ENCODE measurements at regions not wholly inside any gene's neighbourhood (a gene's known extent, or its start where the extent isn't known, plus 50 kb on each side); places are given as distances from the start of the nearest gene placed in this dataset.
A peak's percentile ranks its signal among the peaks of the same experiment; 100 is the strongest.
"Not testable (repeated sequence)": the region's sequence is repeated elsewhere in the genome, so short reads cannot be mapped to it uniquely, and the experiment has no call there.

GRCh38 chr6:22349051-22349450 is 52.2 kb upstream of the PRL start:
- DNase-seq (ENCODE audit: low read depth, low spot score), result peak; percentile 4

- DNase-seq (ENCODE audit: low read depth, low spot score), result no peak
Observed at GRCh38 chr6:22349528-22349927, 52.7 kb upstream of the PRL start.

DNA sequence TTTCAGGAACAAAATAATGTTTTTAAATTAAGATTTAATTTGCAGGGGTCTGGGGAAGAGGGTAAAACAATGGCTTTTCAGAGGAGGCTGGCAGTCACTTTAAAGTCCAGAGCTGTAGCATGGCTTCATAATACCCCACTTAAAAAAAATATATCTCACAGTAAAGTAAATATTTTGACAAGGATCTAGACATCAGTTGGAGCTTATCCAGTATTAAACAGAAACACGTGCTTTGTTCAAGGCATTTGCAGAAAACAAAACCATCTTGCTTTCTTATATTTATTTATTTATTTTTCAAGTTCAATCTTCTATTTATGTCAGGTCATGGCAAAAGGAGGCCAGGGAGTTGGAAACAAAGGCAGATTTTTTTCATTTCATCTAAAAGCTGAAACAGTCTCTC is 53.3 kb upstream of the PRL start:
- DNase-seq (ENCODE audit: low read depth, low spot score), result no peak

DNA sequence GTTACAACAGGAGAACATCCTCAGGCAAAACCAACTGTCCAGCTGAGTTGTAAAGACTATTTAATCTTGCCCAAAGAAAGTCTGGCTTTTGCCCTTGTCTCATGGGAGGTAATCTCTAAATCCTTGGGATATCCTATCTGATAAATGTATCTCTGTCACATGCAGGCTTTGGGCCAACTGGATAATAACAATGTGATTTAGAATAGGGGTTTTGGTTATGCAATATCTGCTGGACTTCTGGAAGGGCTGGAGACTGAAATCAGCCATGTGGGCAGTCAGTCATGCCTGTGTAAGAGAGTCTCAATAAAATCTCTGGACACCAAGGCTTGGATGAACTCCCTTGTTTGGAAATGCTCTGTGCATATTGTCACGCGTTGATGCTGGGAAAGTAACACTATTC is 56.3 kb upstream of the PRL start:
- no peak for DNase-seq (ENCODE audit: low read depth, low spot score)

DNA sequence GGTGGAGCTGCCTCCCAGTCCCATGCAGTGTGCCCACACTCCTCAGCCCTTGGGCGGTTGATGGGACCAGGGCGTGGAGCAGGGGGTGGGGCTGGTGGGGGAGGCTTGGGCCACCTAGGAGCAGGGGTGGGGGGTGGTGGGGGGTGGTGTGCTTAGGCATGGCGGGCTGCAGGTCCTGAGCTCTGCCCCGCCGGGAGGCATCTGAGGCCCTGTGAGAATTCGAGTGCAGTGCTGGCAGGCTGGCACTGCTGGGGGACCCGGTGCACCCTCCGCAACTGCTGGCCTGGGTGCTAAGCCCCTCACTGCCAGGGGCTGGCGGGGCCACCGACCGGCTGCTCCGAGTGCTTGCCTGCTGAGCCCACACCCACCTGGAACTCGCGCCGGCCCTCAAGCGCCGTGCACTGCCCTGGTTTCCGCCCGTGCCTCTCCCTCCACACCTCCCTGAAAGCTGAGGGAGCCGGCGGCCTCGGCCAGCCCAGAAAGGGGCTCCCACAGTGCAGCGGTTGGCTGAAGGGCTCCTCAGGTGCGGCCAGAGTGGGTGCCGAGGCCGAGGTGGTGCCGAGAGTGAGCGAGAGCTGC is 59.6 kb upstream of the PRL start:
- DNase-seq (ENCODE audit: low read depth, low spot score), result no peak

DNA sequence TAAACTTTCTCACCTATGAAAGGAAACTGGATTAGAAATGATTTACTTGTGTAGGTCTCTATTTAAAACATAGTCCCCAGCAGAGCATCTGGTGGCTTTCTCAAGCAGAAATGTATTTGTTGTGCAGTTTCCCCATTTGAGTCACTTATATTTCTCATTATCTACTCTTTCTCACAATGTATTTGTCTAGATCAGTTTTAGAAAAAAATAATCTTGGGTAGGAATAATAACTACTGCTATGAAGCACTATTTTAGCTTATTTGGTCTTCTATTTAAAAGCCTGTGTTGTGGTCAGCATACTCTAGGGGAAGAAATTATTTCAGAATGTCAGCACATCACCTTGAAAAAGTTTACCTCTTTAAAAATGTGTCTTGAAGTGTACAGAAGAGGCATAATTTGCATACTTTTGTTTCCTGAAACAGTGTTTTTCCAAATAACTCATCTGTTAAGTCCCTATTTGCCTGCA is 60.9 kb upstream of the PRL start:
- DNase-seq (ENCODE audit: low read depth, low spot score), result no peak

- DNase-seq (ENCODE audit: low read depth, low spot score), result no peak
Observed at GRCh38 chr6:22361576-22361975, 64.7 kb upstream of the PRL start.

GRCh38 chr6:22362361-22362760 is 65.5 kb upstream of the PRL start:
- DNase-seq (ENCODE audit: low read depth, low spot score), result no peak

DNA sequence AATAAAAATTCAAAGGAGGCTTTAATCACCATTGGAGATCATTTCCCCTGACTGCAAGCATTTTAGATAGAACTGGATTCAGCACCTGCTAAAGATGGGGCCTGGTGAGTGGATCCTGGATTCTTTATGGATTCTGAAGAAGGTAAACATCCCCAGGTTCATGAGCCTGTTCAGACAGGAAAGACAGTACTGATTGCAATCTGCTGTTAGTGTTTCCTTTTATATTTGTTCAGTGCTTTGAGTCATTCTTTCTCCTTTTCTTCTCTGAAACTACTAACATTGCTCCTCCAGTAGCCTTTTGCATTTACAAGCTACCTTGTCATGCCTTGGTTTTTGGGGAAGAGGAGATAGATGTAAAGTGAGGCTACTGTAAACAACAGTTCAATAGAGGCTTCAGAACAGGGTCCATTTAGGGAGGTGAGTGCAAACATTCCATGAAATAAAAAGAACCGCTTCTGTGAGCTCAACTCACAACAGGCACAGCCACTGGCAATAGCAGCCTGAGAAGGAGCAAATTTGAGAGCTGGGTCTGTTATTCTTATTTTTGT is 66.4 kb upstream of the PRL start:
- DNase-seq (ENCODE audit: low read depth, low spot score), result peak; percentile 27

- DNase-seq (ENCODE audit: low read depth, low spot score), result no peak
Observed at GRCh38 chr6:22363714-22364239, 66.9 kb upstream of the PRL start.

DNA sequence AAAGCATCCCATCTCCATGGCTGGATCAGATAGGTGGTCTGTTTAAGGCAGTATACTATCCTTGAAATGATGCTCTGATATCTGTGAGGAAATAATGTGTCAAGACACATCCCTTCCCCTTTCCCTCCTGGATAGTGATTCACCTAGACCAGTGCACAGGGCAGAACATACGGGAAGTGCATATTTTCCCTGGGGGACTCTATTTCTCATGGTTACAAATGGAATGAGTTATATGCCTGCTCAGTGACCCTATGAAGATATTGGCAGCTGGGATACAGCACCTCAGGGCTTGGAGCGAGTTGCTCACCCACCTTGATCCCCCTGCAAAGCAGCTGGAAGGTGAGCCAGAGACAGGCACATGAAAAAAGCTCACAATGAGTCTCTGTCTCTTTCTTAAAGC is 67.5 kb upstream of the PRL start:
- DNase-seq (ENCODE audit: low read depth, low spot score), result no peak

DNA sequence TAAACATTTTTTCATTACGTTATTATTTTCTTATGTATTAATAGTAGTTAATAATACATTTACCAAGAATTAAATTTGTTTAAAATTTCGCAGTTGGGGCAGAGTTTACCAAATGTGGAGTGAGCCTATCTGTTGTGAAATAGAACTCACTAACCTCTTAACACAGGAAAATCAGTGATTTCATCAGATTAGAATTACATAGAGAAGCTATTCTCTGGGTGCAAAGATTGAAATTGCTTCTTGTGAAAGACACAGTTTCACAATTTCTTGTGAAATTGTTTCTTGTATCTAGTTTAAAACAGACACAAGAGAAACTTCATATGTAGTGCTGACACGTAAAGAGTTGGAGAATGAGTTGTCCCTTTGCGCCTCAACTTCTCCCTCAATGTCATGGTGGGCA is 69.4 kb upstream of the PRL start:
- DNase-seq (ENCODE audit: low read depth, low spot score), result no peak

- no peak for DNase-seq (ENCODE audit: low read depth, low spot score)
Observed at GRCh38 chr6:22367346-22367745, 70.5 kb upstream of the PRL start.

GRCh38 chr6:22368794-22369193 is 72.0 kb upstream of the PRL start:
- DNase-seq (ENCODE audit: low read depth, low spot score), result no peak

DNA sequence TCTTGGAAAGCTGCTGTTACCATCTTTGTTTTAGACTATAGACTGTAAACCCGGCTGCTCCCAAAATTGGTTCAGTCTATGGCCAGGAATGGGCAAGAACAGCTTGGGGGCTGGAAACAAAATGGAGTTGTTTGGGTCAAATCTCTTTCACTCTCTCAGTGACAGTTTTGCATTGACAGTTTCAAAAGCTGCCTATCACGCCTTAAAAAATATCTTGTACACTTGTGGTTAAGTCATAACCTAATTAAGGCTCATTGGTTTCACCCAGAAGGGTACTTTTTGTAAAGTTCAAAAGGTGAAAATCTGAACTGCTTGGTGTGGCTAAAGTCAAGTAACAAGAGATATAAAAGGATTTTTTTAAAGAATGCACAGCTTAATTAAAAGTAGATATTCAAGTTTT is 76.1 kb upstream of the PRL start:
- no peak for DNase-seq (ENCODE audit: low read depth, low spot score)

- not testable (repeated sequence) for DNase-seq (ENCODE audit: low read depth, low spot score)
Observed at GRCh38 chr6:22374950-22375349, 78.1 kb upstream of the PRL start.

GRCh38 chr6:22376293-22376692 is 79.5 kb upstream of the PRL start:
- DNase-seq (ENCODE audit: low read depth, low spot score), result not testable (repeated sequence)

DNA sequence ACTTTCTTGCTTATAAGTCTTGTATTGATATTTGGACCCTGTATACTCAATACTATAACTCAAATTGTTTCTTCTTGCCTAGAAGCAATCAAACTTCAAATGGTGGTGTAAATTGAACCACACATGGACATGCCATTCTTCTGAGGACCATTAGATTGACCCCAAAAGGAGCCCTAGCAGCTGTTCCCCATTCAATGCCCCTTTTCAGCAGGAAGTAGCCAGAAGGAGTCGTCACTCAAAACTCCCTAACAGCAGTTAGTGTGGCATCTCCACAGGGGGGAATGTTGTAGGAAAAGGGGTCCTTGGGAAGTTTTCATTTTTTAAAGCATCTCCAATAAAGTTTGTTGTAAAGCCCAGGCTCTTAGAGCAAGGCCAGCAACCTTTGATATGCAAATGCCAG is 81.7 kb upstream of the PRL start:
- not testable (repeated sequence) for DNase-seq (ENCODE audit: low read depth, low spot score)

DNA sequence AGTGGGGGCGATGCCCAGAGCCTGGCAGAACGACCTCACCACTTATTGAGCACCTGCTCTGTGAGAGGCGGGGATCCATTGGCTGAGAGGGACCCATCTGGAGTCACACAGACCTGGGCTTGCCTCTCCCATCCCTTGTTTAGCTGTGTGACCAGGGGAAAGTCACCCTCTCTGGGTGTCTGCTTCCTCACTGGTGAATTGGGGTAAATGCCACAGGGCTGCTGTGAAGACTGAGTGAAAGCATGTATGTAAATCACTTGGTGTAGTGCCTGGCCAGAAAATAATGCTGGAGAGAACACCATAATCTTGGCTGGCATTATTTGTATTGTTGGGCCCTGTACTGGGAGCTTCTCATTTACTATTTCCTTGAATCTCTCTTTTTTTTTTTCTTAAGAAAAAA is 83.4 kb upstream of the PRL start:
- no peak for DNase-seq (ENCODE audit: low read depth, low spot score)

DNA sequence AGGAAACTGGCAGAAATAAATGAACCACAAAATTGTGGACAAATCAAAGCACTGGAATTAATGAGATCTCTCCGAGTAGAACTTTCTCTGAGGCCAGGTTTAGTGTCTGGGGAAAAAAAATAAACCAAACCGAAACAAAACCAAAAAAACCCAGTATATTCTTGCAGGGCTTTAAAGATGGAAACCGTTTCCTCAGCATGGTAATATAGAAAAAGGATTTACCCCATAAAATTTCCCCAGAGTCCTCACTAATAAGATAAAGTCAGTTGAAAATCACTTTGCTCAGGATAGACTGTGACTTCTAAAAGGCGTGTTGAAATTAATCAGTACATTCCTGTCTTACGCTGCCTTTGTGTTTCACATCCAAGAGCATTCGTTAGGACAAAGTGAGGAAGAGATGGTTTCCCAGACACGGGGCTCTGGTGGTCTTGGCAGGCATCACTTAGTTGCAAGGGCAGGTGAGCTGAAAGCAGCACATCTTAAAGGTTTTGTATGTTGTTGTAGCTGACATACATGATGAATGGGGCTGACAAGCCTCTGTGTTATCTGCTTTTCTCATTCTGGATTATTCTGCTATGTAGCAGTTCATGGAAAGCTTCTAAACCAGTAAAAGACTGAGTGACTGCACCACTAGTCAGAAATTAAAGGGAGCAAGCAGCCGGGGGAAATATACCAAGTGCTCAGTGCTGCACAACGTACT is 85.2 kb upstream of the PRL start:
- no peak for DNase-seq (ENCODE audit: low read depth, low spot score)

DNA sequence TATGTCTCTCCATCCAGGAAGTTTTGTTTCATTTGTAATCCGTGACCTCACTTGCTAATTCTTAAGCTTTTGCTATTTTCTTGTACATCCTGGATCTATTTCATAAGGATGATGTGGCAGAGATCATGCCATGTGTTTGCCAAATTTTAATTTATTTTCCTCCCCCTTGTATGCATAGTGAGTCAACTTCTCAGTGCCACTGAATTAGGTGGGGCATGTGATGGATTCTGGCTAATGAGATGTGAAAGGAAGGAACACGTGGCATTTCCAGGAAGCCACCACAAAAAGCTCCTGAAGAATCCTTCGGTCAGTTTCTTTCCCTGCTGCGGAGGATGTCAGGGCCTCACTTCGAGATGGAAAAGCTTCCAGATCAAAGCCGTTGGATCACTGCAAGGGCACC is 86.2 kb upstream of the PRL start:
- DNase-seq (ENCODE audit: low read depth, low spot score), result no peak

GRCh38 chr6:22392711-22393110 is 95.9 kb upstream of the PRL start:
- DNase-seq (ENCODE audit: low read depth, low spot score), result no peak

- no peak for DNase-seq (ENCODE audit: low read depth, low spot score)
Observed at GRCh38 chr6:22394691-22395090, 97.9 kb upstream of the PRL start.

Measured in ELF-1 (cell line).